ENCODE measurements at regions not wholly inside any gene's neighbourhood (a gene's known extent, or its start where the extent isn't known, plus 50 kb on each side); places are given as distances from the start of the nearest gene placed in this dataset.
A peak's percentile ranks its signal among the peaks of the same experiment; 100 is the strongest.

DNA sequence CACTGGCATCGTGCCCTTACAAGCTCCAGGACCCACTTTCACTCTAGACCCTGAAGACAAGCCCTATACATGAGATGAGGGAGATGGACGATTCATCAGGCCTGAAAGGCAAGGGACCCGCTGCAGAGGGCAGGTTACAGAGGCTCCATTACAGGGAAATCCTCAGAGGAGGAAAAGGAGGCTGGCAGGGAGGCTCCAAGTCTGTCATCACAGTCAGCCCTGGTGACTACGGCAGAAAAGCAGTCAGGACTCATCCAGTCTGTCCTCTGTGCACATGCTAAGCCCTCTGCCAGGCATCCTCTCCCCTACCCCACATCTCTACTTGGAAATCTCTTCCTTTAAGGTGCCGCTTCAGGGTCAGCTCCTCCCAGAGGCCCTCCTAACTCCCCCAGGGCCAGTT, 197.7 kb upstream of the CDH5 start:
- DNase-seq (ENCODE audit: low spot score), result no peak
- H3K4me3 Mint-ChIP-seq, result no peak overlapping the region
- POLR2A ChIA-PET, result no interaction called here
- CTCF ChIA-PET, result no interaction called here
- no peaks in the 10 kb centered on the region for H3K9me3 Mint-ChIP-seq
- no peaks in the 10 kb centered on the region for H3K36me3 Mint-ChIP-seq
- H3K27ac Mint-ChIP-seq, result no peak overlapping the region
- ATAC-seq, result no peak
- no peaks in the 10 kb centered on the region; the same call in 1 of the 2 replicates for H3K27me3 Mint-ChIP-seq (ENCODE audit: low read depth)
- TF ChIP-seq, protein P1, sequence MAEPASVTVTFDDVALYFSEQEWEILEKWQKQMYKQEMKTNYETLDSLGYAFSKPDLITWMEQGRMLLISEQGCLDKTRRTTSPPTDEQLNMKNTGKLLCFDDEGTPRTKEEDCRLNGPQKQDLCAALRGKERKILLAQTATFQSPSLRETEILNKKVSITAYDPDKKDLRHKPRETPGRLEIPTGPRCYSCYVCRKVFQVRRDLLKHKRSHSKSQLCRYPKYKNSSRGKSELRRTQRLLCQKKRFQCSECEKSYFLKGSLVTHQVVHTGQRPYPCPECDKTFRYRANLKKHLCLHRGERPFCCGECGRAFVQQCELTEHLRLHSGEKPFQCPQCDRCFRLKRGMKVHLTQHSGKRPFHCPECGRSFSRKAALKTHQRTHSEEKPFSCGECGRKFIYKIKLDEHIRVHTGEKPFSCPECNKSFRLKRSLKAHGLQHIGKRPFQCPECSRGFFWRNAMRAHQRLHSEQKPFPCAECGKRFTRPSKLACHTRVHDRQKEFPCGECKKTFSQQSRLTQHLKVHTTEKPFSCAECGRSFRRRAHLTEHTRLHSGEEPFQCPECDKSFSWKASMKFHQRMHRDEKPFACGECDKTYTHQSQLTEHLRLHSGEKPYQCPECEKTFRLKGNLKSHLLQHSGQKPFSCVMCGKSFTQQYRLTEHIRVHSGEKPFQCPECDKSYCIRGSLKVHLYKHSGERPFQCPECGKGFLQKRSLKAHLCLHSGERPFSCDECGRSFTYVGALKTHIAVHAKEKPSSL (CRISPR knock-in tag; conservative IDR thresholded peaks at IDR 0.05), result no peak
- TF ChIP-seq TEAD1 (CRISPR knock-in tag; IDR thresholded peaks at IDR 0.05) (no peak), FOXJ3 (CRISPR knock-in tag; IDR thresholded peaks at IDR 0.05; ENCODE audit: borderline replicate concordance) (no peak), FOXK1 (CRISPR knock-in tag; IDR thresholded peaks at IDR 0.05) (no peak)
- TF ChIP-seq, protein P2, sequence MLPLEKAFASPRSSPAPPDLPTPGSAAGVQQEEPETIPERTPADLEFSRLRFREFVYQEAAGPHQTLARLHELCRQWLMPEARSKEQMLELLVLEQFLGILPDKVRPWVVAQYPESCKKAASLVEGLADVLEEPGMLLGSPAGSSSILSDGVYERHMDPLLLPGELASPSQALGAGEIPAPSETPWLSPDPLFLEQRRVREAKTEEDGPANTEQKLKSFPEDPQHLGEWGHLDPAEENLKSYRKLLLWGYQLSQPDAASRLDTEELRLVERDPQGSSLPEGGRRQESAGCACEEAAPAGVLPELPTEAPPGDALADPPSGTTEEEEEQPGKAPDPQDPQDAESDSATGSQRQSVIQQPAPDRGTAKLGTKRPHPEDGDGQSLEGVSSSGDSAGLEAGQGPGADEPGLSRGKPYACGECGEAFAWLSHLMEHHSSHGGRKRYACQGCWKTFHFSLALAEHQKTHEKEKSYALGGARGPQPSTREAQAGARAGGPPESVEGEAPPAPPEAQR (CRISPR knock-in tag; IDR thresholded peaks at IDR 0.05), result no peak
- H3K4me1 Mint-ChIP-seq, result 0 out of 2 replicates have a peak, but pooled peaks cover 2% of the 10 kb centered on the region

DNA sequence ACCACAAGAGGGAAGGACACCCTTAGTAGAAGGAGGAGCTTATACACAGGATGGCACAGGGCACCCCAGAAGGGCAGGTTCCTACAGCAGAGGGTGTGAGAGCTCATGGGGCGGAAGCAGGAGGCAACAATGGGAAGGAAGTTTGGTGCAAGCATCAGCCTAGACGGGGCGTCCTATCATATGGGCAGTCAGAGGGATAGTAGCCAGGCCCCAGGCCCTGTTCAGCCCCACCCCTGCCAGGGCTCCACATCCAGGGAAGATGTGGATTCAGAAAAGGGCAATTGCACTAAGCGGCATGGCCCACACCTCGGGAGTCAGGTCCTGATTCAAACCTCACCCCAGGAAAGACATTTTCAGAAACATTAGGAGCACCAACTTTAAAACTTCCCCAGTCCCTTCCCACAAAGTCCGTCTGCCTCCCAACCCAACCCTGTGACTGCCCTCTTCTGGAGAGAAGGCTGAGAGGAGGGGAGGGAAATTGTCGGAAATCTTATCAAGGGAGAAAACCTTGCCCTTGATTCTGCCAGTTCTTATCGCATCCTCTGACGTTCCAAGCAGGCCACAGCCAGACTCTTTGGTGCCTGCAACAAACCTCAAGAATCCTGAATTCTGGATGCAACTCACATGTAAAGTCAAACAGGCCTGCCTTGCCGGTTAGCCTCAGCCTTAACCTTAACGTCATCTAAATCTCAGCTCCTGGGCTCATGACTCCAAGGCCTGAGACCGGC, 198.8 kb upstream of the CDH5 start:
- peak; percentile 25 for DNase-seq (ENCODE audit: low spot score)
- Mint-ChIP-seq H3K4me3 (no peak overlapping the region), H3K27me3 (ENCODE audit: low read depth) (no peaks in the 10 kb centered on the region; the same call in 1 of the 2 replicates), H3K36me3 (no peaks in the 10 kb centered on the region), H3K27ac (no peak overlapping the region), H3K4me1 (0 out of 2 replicates have a peak, but pooled peaks cover 2% of the 10 kb centered on the region), H3K9me3 (no peaks in the 10 kb centered on the region)
- CTCF ChIA-PET, result interaction anchor here (0.6 to 1.7 kb wide), 4 partner anchors 31 to 114 kb away, joined by 3 to 5 read pairs (median 4); no protein-coding TSS in a partner anchor
- POLR2A ChIA-PET, result interaction anchor here (0.5 kb wide), 1 partner anchor 92 kb away, joined by 3 read pairs; no protein-coding TSS in a partner anchor
- TF ChIP-seq, protein P3, sequence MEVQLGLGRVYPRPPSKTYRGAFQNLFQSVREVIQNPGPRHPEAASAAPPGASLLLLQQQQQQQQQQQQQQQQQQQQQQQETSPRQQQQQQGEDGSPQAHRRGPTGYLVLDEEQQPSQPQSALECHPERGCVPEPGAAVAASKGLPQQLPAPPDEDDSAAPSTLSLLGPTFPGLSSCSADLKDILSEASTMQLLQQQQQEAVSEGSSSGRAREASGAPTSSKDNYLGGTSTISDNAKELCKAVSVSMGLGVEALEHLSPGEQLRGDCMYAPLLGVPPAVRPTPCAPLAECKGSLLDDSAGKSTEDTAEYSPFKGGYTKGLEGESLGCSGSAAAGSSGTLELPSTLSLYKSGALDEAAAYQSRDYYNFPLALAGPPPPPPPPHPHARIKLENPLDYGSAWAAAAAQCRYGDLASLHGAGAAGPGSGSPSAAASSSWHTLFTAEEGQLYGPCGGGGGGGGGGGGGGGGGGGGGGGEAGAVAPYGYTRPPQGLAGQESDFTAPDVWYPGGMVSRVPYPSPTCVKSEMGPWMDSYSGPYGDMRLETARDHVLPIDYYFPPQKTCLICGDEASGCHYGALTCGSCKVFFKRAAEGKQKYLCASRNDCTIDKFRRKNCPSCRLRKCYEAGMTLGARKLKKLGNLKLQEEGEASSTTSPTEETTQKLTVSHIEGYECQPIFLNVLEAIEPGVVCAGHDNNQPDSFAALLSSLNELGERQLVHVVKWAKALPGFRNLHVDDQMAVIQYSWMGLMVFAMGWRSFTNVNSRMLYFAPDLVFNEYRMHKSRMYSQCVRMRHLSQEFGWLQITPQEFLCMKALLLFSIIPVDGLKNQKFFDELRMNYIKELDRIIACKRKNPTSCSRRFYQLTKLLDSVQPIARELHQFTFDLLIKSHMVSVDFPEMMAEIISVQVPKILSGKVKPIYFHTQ (CRISPR knock-in tag; IDR thresholded peaks at IDR 0.05), result no peak
- TF ChIP-seq ZNF219 (CRISPR knock-in tag; IDR thresholded peaks at IDR 0.05; ENCODE audit: borderline replicate concordance) (no peak), NR3C1 (CRISPR knock-in tag; conservative IDR thresholded peaks at IDR 0.05; ENCODE audit: low read depth) (no peak), ZNF423 (CRISPR knock-in tag; IDR thresholded peaks at IDR 0.05) (no peak), ZNF138 (CRISPR knock-in tag; conservative IDR thresholded peaks at IDR 0.05) (no peak), TP53 (CRISPR knock-in tag; IDR thresholded peaks at IDR 0.05) (no peak), ETV6 (CRISPR knock-in tag; IDR thresholded peaks at IDR 0.05) (no peak), ZNF232 (CRISPR knock-in tag; IDR thresholded peaks at IDR 0.05) (no peak), NR1H2 (CRISPR knock-in tag; IDR thresholded peaks at IDR 0.05) (no peak), TCF7 (CRISPR knock-in tag; IDR thresholded peaks at IDR 0.05; ENCODE audit: low read depth) (no peak)
- TF ChIP-seq, protein P4, sequence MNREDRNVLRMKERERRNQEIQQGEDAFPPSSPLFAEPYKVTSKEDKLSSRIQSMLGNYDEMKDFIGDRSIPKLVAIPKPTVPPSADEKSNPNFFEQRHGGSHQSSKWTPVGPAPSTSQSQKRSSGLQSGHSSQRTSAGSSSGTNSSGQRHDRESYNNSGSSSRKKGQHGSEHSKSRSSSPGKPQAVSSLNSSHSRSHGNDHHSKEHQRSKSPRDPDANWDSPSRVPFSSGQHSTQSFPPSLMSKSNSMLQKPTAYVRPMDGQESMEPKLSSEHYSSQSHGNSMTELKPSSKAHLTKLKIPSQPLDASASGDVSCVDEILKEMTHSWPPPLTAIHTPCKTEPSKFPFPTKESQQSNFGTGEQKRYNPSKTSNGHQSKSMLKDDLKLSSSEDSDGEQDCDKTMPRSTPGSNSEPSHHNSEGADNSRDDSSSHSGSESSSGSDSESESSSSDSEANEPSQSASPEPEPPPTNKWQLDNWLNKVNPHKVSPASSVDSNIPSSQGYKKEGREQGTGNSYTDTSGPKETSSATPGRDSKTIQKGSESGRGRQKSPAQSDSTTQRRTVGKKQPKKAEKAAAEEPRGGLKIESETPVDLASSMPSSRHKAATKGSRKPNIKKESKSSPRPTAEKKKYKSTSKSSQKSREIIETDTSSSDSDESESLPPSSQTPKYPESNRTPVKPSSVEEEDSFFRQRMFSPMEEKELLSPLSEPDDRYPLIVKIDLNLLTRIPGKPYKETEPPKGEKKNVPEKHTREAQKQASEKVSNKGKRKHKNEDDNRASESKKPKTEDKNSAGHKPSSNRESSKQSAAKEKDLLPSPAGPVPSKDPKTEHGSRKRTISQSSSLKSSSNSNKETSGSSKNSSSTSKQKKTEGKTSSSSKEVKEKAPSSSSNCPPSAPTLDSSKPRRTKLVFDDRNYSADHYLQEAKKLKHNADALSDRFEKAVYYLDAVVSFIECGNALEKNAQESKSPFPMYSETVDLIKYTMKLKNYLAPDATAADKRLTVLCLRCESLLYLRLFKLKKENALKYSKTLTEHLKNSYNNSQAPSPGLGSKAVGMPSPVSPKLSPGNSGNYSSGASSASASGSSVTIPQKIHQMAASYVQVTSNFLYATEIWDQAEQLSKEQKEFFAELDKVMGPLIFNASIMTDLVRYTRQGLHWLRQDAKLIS (CRISPR knock-in tag; IDR thresholded peaks at IDR 0.05; ENCODE audit: borderline replicate concordance), result no peak
- TF ChIP-seq, protein P5, sequence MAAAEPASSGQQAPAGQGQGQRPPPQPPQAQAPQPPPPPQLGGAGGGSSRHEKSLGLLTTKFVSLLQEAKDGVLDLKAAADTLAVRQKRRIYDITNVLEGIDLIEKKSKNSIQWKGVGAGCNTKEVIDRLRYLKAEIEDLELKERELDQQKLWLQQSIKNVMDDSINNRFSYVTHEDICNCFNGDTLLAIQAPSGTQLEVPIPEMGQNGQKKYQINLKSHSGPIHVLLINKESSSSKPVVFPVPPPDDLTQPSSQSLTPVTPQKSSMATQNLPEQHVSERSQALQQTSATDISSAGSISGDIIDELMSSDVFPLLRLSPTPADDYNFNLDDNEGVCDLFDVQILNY (CRISPR knock-in tag; IDR thresholded peaks at IDR 0.05), result no peak
- peak; percentile 83 for ATAC-seq

All from WTC11 (cell line).